Osteocyte (in vitro differentiated cells): ENCODE measurements at regions not wholly inside any gene's neighbourhood (a gene's known extent, or its start where the extent isn't known, plus 50 kb on each side); places are given as distances from the start of the nearest gene placed in this dataset.
A peak's percentile ranks its signal among the peaks of the same experiment; 100 is the strongest.

ENCODE experiments used
- DNase-seq: peaks from one replicate; pipeline ENCODE4 v3.0.0; 2021; ENCODE audit warnings: mixed read lengths; ENCODE audit not compliant: unreplicated experiment; ENCODE audit errors: extremely low spot score
- H3K27ac Mint-ChIP-seq: one replicate; pipeline ENCODE4 v1.8.0; 2021; ENCODE audit warnings: mild to moderate bottlenecking, mixed read lengths; ENCODE audit not compliant: unreplicated experiment
- H3K27me3 Mint-ChIP-seq: one replicate; pipeline ENCODE4 v1.8.0; 2021; ENCODE audit warnings: mixed read lengths; ENCODE audit not compliant: unreplicated experiment
- H3K36me3 Mint-ChIP-seq: one replicate; pipeline ENCODE4 v1.8.0; 2021; ENCODE audit warnings: mixed read lengths; ENCODE audit not compliant: unreplicated experiment
- H3K4me1 Mint-ChIP-seq: one replicate; pipeline ENCODE4 v1.8.0; 2021; ENCODE audit warnings: mixed read lengths; ENCODE audit not compliant: unreplicated experiment
- H3K4me3 Mint-ChIP-seq: one replicate; pipeline ENCODE4 v1.8.0; 2021; ENCODE audit warnings: mild to moderate bottlenecking, moderate library complexity, mixed read lengths; ENCODE audit not compliant: unreplicated experiment
- H3K9me3 Mint-ChIP-seq: one replicate; pipeline ENCODE4 v1.8.0; 2021; ENCODE audit warnings: mixed read lengths; ENCODE audit not compliant: unreplicated experiment
- TF ChIP-seq, protein P1 (sequence below): fragments of 200-600 bp; sonication (generic); IDR thresholded peaks from 2 replicates; pipeline ENCODE4 v1.5.0; 2021; ENCODE audit warnings: antibody characterized with exemption, mild to moderate bottlenecking, moderate library complexity

DNA sequence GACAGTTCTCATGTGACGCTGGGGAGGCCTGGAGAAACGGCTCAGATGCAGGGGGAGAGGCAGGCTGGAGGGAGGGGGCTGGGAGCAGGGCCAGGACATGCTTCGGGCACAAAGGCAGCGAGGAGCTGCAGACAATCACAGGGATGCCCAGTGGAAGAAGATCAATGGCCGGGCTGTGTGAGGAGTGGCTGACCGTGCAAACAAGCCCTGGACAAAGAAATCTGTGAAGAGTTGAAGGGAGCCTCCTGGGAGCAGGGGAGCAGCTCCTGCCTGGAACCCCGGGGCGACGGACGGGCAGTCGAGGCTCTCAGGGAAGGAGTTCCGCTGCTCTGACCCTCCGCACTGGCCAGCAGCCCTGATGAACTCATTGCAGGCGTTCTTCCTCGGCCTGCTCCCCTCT lies 126.7 kb upstream of the B3GAT1 start:
- Mint-ChIP-seq H3K27ac (no peak overlapping the region), H3K9me3 (peaks cover 15% of the 10 kb centered on the region), H3K36me3 (no peaks in the 10 kb centered on the region), H3K4me1 (peaks cover under 1% of the 10 kb centered on the region), H3K27me3 (peaks cover 3% of the 10 kb centered on the region), H3K4me3 (no peak overlapping the region)
- DNase-seq: peak; percentile 72
- TF ChIP-seq, protein P1, sequence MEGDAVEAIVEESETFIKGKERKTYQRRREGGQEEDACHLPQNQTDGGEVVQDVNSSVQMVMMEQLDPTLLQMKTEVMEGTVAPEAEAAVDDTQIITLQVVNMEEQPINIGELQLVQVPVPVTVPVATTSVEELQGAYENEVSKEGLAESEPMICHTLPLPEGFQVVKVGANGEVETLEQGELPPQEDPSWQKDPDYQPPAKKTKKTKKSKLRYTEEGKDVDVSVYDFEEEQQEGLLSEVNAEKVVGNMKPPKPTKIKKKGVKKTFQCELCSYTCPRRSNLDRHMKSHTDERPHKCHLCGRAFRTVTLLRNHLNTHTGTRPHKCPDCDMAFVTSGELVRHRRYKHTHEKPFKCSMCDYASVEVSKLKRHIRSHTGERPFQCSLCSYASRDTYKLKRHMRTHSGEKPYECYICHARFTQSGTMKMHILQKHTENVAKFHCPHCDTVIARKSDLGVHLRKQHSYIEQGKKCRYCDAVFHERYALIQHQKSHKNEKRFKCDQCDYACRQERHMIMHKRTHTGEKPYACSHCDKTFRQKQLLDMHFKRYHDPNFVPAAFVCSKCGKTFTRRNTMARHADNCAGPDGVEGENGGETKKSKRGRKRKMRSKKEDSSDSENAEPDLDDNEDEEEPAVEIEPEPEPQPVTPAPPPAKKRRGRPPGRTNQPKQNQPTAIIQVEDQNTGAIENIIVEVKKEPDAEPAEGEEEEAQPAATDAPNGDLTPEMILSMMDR: no peak

DNA sequence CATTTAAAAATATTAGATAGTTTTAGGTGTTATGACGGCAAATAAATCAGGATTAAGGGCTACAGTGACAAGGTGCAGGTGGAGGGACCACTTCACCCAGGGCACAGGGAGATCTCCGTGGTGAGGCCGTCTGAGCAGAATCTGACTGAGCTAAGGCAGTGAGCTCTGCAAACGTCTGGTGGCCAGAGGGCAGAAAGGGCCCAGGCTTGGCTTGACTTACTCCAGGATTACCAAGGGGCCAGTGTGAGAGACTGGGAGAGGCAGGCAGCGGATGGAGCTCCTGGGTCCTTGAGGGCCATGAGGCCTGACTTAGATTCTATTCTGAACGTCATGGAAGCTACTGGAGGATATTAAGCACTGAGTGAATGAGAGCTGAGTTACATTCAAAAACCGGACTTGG lies 125.9 kb upstream of the B3GAT1 start:
- DNase-seq: peak; percentile 72

DNA sequence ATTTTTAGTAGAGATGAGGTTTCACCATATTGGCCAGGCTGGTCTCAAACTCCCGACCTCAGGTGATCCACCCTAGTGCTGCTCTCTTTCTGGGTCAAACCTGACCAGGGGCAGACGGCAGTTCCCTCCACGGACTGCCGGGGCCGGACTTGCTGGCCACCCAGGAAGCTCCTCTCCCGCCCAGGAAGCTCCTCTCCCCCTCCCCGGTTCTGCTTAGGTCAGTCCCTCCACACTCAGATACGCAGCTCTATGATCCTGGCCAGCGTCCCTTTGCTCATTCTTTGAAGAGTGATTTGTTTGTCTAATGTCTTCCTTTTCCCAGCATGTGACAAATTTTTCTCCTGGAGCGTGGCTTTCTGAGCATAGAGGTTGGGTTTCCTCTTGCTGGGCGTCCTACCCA lies 125.3 kb upstream of the B3GAT1 start:
- no peaks in the 10 kb centered on the region for H3K4me1 Mint-ChIP-seq
- TF ChIP-seq, protein P1: no peak
- DNase-seq: peak; percentile 79
- no peaks in the 10 kb centered on the region for H3K36me3 Mint-ChIP-seq
- no peak overlapping the region for H3K4me3 Mint-ChIP-seq
- H3K27ac Mint-ChIP-seq: no peak overlapping the region
- peaks cover 3% of the 10 kb centered on the region for H3K27me3 Mint-ChIP-seq
- peaks cover 11% of the 10 kb centered on the region for H3K9me3 Mint-ChIP-seq

More for the DNA sequence above, 125.9 kb upstream of the B3GAT1 start:
- peaks cover 3% of the 10 kb centered on the region for H3K27me3 Mint-ChIP-seq
- H3K27ac Mint-ChIP-seq: no peak overlapping the region
- no peaks in the 10 kb centered on the region for H3K4me1 Mint-ChIP-seq
- TF ChIP-seq, protein P1: no peak
- H3K4me3 Mint-ChIP-seq: no peak overlapping the region
- peaks cover 11% of the 10 kb centered on the region for H3K9me3 Mint-ChIP-seq
- no peaks in the 10 kb centered on the region for H3K36me3 Mint-ChIP-seq

DNA sequence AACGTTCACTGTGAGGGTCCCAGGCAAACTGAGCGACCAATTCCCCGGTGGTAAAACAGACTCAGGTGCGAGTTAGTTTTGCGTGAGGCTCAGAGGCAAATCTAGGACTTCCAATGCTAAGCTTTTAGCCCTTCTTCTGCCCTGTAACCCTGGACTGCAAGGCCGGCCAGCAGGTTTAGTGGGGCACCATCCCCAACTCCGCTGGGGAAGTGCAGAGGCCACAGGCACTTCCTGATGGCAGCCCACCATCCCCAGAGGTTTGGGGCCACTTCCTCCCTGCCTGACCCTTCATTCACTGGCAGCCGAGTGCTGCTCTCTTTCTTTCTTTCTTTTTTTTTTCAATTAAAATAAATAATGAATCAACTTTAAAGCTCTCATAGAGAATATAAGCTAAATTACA lies 124.6 kb upstream of the B3GAT1 start:
- TF ChIP-seq, protein P1: no peak
- H3K27ac Mint-ChIP-seq: no peak overlapping the region
- DNase-seq: peak; percentile 44
- no peak overlapping the region for H3K4me3 Mint-ChIP-seq
- peaks cover 3% of the 10 kb centered on the region for H3K27me3 Mint-ChIP-seq
- no peaks in the 10 kb centered on the region for H3K4me1 Mint-ChIP-seq
- H3K36me3 Mint-ChIP-seq: no peaks in the 10 kb centered on the region
- H3K9me3 Mint-ChIP-seq: peaks cover 11% of the 10 kb centered on the region

DNA sequence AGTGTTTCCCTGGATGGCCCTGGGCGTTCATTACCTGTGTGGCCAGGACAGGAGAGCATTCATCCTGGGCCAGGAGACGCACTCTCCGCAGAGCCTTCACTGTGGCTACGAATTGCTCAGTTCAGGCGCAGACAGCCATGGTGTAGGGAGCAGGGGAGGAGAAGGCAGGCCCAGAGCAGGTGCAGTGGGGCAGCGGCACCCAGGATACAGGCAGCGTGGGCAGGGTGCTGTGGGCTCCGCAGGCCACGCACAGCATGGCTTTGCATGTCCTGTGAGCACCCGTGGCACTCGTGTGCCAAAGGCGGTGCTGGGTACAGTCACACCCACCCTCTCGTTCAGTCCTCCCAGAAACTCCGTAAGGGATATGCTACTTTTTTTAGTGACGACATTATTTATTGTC lies 124.2 kb upstream of the B3GAT1 start:
- H3K4me1 Mint-ChIP-seq: no peaks in the 10 kb centered on the region

More for the DNA sequence above, 124.2 kb upstream of the B3GAT1 start:
- DNase-seq: peak; percentile 67
- peaks cover 9% of the 10 kb centered on the region for H3K9me3 Mint-ChIP-seq
- peaks cover 3% of the 10 kb centered on the region for H3K27me3 Mint-ChIP-seq
- H3K4me3 Mint-ChIP-seq: no peak overlapping the region
- TF ChIP-seq, protein P1: no peak
- H3K27ac Mint-ChIP-seq: no peak overlapping the region
- H3K36me3 Mint-ChIP-seq: no peaks in the 10 kb centered on the region
